ENCODE measurements at regions not wholly inside any gene's neighbourhood (a gene's known extent, or its start where the extent isn't known, plus 50 kb on each side); places are given as distances from the start of the nearest gene placed in this dataset.

DNA sequence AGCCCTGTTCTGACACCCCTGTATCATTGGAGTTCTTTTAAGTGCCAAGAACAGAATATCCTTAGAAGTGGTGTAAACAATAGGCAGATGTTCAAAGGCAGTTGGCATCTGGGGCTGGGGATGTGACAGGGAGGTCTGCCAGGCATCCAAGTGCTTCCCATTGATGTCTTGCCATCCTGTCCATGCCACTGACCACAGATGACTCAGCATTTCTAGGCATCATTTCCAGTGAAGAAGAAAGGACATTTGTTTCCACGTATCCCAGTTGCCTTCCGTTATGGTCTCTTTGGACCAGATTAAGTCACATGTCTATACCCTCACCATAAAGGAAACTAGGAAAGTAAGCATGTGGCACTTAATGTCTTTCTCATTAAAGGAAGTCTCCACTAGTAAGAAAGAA is 76.7 kb upstream of the BARX2 start:
- TF ChIP-seq, protein P1, sequence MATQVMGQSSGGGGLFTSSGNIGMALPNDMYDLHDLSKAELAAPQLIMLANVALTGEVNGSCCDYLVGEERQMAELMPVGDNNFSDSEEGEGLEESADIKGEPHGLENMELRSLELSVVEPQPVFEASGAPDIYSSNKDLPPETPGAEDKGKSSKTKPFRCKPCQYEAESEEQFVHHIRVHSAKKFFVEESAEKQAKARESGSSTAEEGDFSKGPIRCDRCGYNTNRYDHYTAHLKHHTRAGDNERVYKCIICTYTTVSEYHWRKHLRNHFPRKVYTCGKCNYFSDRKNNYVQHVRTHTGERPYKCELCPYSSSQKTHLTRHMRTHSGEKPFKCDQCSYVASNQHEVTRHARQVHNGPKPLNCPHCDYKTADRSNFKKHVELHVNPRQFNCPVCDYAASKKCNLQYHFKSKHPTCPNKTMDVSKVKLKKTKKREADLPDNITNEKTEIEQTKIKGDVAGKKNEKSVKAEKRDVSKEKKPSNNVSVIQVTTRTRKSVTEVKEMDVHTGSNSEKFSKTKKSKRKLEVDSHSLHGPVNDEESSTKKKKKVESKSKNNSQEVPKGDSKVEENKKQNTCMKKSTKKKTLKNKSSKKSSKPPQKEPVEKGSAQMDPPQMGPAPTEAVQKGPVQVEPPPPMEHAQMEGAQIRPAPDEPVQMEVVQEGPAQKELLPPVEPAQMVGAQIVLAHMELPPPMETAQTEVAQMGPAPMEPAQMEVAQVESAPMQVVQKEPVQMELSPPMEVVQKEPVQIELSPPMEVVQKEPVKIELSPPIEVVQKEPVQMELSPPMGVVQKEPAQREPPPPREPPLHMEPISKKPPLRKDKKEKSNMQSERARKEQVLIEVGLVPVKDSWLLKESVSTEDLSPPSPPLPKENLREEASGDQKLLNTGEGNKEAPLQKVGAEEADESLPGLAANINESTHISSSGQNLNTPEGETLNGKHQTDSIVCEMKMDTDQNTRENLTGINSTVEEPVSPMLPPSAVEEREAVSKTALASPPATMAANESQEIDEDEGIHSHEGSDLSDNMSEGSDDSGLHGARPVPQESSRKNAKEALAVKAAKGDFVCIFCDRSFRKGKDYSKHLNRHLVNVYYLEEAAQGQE (IDR thresholded peaks at IDR 0.05; ENCODE audit: insufficient read depth in 1 of 2, low read depth in 2 of 2, low read length in 2 of 2): no peak
- no peak for TF ChIP-seq FOXP2 (optimal IDR thresholded peaks at IDR 0.05; ENCODE audit: borderline replicate concordance, extremely low read depth, extremely low read length, insufficient read depth)
- no peak for TF ChIP-seq SIN3A (IDR thresholded peaks at IDR 0.05; ENCODE audit: borderline replicate concordance, insufficient read depth, low read length)
- TF ChIP-seq TAF1 (IDR thresholded peaks at IDR 0.05; ENCODE audit: borderline replicate concordance, insufficient read depth, low read length): no peak
- no peak for TF ChIP-seq POLR2AphosphoS5 (IDR thresholded peaks at IDR 0.05; ENCODE audit: low read depth, low read length)

DNA sequence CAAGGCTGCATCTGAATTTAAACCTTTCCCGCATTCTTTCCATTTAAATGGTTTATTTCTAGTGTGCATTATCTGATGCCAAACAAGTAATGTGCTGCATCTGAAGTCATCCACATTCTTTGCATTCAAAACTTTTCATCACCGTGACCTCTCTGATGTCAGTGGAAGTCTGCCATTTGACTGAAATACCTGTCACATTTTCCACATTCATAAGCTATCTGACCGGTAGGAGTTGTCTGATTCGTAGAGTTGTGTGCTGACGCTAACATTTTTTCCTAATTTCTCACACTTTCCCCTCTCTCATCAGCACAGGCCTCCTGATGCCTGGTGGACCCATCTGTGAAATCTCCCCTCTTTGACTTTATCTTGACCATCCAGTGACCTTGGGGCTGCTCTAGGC is 79.9 kb upstream of the BARX2 start:
- TF ChIP-seq POLR2AphosphoS5 (IDR thresholded peaks at IDR 0.05; ENCODE audit: low read depth, low read length) (no peak), FOXP2 (optimal IDR thresholded peaks at IDR 0.05; ENCODE audit: borderline replicate concordance, extremely low read depth, extremely low read length, insufficient read depth) (no peak), TAF1 (IDR thresholded peaks at IDR 0.05; ENCODE audit: borderline replicate concordance, insufficient read depth, low read length) (no peak)
- TF ChIP-seq, protein P1 (IDR thresholded peaks at IDR 0.05; ENCODE audit: insufficient read depth in 1 of 2, low read depth in 2 of 2, low read length in 2 of 2): no peak

DNA sequence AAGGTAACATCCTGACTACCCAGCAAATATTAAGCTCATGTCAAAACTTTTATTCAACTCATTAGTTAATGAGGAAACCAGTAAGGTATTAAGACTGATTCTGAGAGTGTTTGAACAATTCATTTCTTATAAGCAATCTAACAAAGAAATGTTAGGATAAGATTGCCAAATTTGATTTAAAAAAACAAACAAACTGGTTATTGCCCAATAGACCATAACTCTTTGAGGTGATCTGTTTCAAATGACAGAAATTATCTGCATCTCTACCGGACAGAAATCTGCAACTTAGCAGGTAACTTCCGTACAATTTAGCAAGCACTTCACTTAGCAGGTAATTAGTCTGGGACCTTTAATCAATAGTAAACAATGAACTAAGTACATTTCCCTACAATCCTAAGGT is 82.9 kb upstream of the BARX2 start:
- TF ChIP-seq SIN3A (IDR thresholded peaks at IDR 0.05; ENCODE audit: borderline replicate concordance, insufficient read depth, low read length): no peak
- TF ChIP-seq FOXP2 (optimal IDR thresholded peaks at IDR 0.05; ENCODE audit: borderline replicate concordance, extremely low read depth, extremely low read length, insufficient read depth): no peak
- no peak for TF ChIP-seq TAF1 (IDR thresholded peaks at IDR 0.05; ENCODE audit: borderline replicate concordance, insufficient read depth, low read length)
- TF ChIP-seq POLR2AphosphoS5 (IDR thresholded peaks at IDR 0.05; ENCODE audit: low read depth, low read length): no peak
- TF ChIP-seq, protein P1 (IDR thresholded peaks at IDR 0.05; ENCODE audit: insufficient read depth in 1 of 2, low read depth in 2 of 2, low read length in 2 of 2): no peak

DNA sequence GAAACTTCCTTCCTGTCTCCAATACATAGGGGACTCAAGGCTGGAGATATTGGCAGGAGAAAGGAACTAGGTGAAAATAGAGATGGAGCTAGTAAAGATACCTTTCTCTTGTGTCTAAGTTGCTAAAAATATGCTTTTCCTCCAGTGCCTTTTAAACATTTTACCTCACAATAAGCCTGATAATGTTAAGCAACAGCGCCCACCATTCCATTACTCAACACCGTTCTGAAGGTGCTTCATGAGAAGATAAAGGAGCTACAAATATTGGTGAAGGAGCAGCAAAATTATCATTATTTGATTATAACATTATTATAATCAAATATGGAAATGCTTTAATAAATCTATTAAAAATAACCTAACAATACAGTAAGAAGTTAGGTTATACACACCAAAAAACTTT is 83.6 kb upstream of the BARX2 start:
- TF ChIP-seq FOXP2 (optimal IDR thresholded peaks at IDR 0.05; ENCODE audit: borderline replicate concordance, extremely low read depth, extremely low read length, insufficient read depth) (no peak), POLR2AphosphoS5 (IDR thresholded peaks at IDR 0.05; ENCODE audit: low read depth, low read length) (no peak), SIN3A (IDR thresholded peaks at IDR 0.05; ENCODE audit: borderline replicate concordance, insufficient read depth, low read length) (no peak), TAF1 (IDR thresholded peaks at IDR 0.05; ENCODE audit: borderline replicate concordance, insufficient read depth, low read length) (no peak)
- TF ChIP-seq, protein P1 (IDR thresholded peaks at IDR 0.05; ENCODE audit: insufficient read depth in 1 of 2, low read depth in 2 of 2, low read length in 2 of 2): no peak

DNA sequence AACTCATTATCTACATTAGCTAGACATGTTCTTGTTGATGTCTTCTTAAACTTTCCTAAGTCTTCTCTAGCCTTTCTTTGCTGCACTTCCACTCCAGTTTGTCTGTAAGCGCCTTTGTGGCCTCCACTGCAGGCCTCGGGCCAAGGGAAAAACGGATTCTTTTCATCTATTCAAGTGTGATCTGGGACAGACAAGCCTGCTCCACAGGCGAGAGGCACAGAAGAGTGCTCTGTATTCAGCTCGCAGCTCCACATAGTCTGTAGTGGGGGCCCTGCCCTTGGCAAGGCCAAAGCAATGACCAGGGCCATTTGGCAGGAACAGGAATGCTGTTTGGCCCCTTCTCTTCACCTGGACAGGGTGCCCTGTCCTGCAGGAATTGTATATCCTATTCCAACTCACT is 84.1 kb upstream of the BARX2 start:
- no peak for TF ChIP-seq TAF1 (IDR thresholded peaks at IDR 0.05; ENCODE audit: borderline replicate concordance, insufficient read depth, low read length)
- no peak for TF ChIP-seq FOXP2 (optimal IDR thresholded peaks at IDR 0.05; ENCODE audit: borderline replicate concordance, extremely low read depth, extremely low read length, insufficient read depth)
- TF ChIP-seq SIN3A (IDR thresholded peaks at IDR 0.05; ENCODE audit: borderline replicate concordance, insufficient read depth, low read length): no peak
- TF ChIP-seq POLR2AphosphoS5 (IDR thresholded peaks at IDR 0.05; ENCODE audit: low read depth, low read length): no peak
- TF ChIP-seq, protein P1 (IDR thresholded peaks at IDR 0.05; ENCODE audit: insufficient read depth in 1 of 2, low read depth in 2 of 2, low read length in 2 of 2): no peak
